ENCODE measurements at regions not wholly inside any gene's neighbourhood (a gene's known extent, or its start where the extent isn't known, plus 50 kb on each side); places are given as distances from the start of the nearest gene placed in this dataset.

- no peak for DNase-seq (ENCODE audit: low read depth)
- H3K4me3 ChIP-seq (ENCODE audit: low read depth, low read length), result no peak overlapping the region
- TF ChIP-seq, protein P1, sequence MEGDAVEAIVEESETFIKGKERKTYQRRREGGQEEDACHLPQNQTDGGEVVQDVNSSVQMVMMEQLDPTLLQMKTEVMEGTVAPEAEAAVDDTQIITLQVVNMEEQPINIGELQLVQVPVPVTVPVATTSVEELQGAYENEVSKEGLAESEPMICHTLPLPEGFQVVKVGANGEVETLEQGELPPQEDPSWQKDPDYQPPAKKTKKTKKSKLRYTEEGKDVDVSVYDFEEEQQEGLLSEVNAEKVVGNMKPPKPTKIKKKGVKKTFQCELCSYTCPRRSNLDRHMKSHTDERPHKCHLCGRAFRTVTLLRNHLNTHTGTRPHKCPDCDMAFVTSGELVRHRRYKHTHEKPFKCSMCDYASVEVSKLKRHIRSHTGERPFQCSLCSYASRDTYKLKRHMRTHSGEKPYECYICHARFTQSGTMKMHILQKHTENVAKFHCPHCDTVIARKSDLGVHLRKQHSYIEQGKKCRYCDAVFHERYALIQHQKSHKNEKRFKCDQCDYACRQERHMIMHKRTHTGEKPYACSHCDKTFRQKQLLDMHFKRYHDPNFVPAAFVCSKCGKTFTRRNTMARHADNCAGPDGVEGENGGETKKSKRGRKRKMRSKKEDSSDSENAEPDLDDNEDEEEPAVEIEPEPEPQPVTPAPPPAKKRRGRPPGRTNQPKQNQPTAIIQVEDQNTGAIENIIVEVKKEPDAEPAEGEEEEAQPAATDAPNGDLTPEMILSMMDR (conservative IDR thresholded peaks at IDR 0.05; ENCODE audit: low read depth, low read length), result no peak
These were observed 130.4 kb downstream of the CHST1 start for GRCh38 chr11:45535033-45535432.

- TF ChIP-seq, protein P1 (conservative IDR thresholded peaks at IDR 0.05; ENCODE audit: low read depth, low read length), result no peak
- DNase-seq (ENCODE audit: low read depth), result no peak
- H3K4me3 ChIP-seq (ENCODE audit: low read depth, low read length), result no peak overlapping the region
These were observed 131.3 kb downstream of the CHST1 start for GRCh38 chr11:45534132-45534531.

GRCh38 chr11:45532546-45532945, 132.9 kb downstream of the CHST1 start:
- TF ChIP-seq, protein P1 (conservative IDR thresholded peaks at IDR 0.05; ENCODE audit: low read depth, low read length), result no peak
- no peak overlapping the region for H3K4me3 ChIP-seq (ENCODE audit: low read depth, low read length)
- no peak for DNase-seq (ENCODE audit: low read depth)

DNA sequence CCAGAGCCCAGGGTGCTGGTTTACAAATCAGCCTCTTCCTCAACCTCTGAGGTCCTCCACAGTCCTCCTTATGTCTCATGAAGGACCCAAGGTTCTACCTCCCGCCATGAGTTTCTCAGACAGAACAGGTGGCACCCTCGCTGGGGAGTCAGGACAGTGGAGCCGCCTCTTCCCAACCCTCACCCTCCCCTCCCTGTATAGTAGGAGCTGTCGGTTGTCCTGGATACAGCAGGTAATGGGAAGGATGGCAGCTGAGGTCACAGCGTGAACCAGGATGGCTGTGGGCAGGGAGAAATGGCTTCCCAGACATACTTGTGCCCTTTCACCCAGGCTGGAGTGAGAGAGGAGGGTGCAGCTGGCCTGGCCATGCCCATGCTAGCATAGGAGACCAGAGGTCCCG, 134.6 kb downstream of the CHST1 start:
- no peak overlapping the region for H3K4me3 ChIP-seq (ENCODE audit: low read depth, low read length)
- TF ChIP-seq, protein P1 (conservative IDR thresholded peaks at IDR 0.05; ENCODE audit: low read depth, low read length), result no peak
- DNase-seq (ENCODE audit: low read depth), result no peak

GRCh38 chr11:45530111-45530510, 135.3 kb downstream of the CHST1 start:
- no peak overlapping the region for H3K4me3 ChIP-seq (ENCODE audit: low read depth, low read length)
- no peak for DNase-seq (ENCODE audit: low read depth)
- TF ChIP-seq, protein P1 (conservative IDR thresholded peaks at IDR 0.05; ENCODE audit: low read depth, low read length), result no peak

DNA sequence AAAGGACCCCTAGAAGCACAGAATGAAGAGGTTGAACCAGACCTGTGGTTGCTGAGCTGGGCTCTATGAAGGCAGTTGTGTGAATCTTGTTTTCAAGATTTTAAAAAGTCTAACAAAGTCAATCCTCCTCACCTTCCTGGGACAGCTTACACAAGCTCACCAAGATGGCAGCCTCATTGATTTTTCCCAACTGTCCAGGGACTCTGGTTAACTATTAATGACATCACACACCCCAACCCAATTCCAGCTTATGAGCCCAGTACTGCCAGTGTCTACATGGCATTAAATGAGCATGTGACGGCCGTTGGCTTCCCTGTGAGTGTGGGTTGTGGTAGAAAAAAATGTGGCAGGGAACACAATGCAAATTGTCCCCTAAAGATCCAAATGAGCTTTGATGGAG, 137.0 kb downstream of the CHST1 start:
- DNase-seq (ENCODE audit: low read depth), result no peak
- H3K4me3 ChIP-seq (ENCODE audit: low read depth, low read length), result no peak overlapping the region

DNA sequence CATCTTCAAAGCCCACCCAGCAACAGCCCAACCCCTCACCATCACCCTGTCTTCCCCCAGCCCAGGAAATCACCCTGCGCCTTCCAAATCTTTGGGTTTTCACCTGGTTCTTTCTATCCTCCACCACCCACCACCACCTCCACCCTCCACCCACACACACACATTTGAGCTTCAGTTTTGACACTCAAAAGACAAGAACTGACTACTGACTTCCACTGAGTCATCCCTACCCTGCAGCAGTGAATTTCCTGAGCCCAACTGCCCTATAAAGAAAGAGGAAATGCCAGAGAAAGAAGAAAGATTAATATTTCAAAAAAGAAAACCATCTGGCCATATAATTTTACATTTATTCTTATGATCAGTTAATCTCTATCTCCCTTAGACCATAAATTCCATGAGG, 137.5 kb downstream of the CHST1 start:
- no peak overlapping the region for H3K4me3 ChIP-seq (ENCODE audit: low read depth, low read length)
- TF ChIP-seq, protein P1 (conservative IDR thresholded peaks at IDR 0.05; ENCODE audit: low read depth, low read length), result no peak
- DNase-seq (ENCODE audit: low read depth), result no peak

More for the DNA sequence above, 137.0 kb downstream of the CHST1 start:
- TF ChIP-seq, protein P1 (conservative IDR thresholded peaks at IDR 0.05; ENCODE audit: low read depth, low read length), result no peak
